PC-3 (cell line): ENCODE measurements at regions not wholly inside any gene's neighbourhood (a gene's known extent, or its start where the extent isn't known, plus 50 kb on each side); places are given as distances from the start of the nearest gene placed in this dataset.

Experiments used
- CTCF ChIP-seq: fragments of 300-600 bp; sonication (generic); conservative IDR thresholded peaks from 2 replicates; pipeline ENCODE4 v1.5.1; 2017; ENCODE audit warnings: antibody characterized with exemption, low read depth, mild to moderate bottlenecking, low read length
- EZH2 ChIP-seq: fragments of 300-600 bp; sonication (generic); IDR thresholded peaks from one replicate; pipeline ENCODE4 v1.6.1; 2017; ENCODE audit warnings: antibody characterized with exemption, mild to moderate bottlenecking, low read length; ENCODE audit not compliant: unreplicated experiment
- EZH2phosphoT487 ChIP-seq: fragments of 300-600 bp; sonication (generic); IDR thresholded peaks from 2 replicates; pipeline ENCODE4 v1.6.1; 2018; ENCODE audit warnings: mild to moderate bottlenecking, antibody characterized with exemption, low read length, borderline replicate concordance

GRCh38 chr1:29626066-29626465 lies 389.7 kb downstream of the PTPRU start:
- TF ChIP-seq CTCF: no peak
- TF ChIP-seq EZH2: no peak
- no peak for TF ChIP-seq EZH2phosphoT487
